ENCODE measurements at regions not wholly inside any gene's neighbourhood (a gene's known extent, or its start where the extent isn't known, plus 50 kb on each side); places are given as distances from the start of the nearest gene placed in this dataset.
"Not testable (repeated sequence)": the region's sequence is repeated elsewhere in the genome, so short reads cannot be mapped to it uniquely, and the experiment has no call there.

DNA sequence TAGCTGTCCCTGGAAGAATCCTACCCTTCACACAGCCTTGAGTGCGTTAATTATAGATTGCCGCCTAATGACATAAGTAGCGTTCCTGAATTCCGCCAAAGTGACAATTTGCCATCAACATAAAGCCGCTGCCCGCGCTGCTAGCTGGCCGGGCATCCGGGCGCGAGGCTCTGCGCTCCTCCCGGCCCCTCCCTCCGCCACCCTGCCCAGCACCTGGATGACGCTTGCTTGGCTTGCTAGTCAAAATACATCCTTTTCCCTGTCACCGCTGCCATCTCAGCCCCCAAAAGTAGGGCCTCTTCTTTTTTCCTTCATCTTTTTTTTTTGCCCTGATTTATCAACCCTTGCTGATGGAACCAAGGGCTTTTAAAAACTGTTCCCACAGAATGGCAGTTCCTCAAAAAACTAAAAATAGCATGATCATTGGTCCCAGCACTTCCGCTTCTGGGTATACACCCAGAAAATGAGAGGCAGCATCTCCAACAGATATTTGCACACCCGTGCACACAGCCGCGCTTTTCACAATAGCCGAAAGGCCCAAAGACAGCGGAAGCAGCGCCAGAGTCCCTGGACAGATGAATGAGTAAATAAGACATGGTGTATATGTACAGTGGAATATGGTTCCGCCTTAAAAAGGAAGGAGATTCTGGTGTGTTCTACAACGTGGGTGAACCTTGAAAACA is 235.2 kb downstream of the BCL11B start:
- FAIRE-seq, result no peak

- not testable (repeated sequence) for FAIRE-seq
These were observed 234.7 kb downstream of the BCL11B start for GRCh38 chr14:99037326-99037725.

DNA sequence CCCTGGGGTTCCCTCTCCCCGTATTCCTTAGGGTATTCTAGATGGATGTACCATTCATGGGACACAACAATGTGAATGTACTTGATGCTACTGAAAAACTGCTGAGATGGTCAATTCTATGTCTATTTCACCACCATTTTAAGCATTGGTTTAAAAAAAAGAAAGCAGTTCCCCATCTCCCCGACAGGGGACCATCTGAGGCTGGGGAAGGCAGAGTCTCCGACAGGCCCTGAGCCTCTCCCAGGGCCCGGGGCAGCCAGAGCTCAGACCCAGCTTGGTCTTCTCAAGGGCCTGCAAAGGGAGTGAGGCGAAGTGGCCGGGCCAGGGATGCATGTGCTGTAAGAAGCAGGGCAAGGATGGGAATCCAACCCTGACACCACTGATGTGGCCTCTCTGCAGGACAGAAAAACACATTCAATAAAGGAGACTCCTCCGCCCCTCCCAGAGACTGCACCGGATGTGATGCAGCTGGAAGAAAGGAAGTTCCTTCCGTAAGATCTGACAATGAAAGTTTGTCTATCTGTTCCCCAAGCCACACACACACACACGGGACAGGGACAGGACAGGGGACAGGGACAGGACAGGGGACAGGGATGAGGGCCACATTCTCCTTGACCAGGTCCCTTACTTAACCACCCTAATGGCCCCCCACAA is 234.1 kb downstream of the BCL11B start:
- no peak for FAIRE-seq

GRCh38 chr14:99038431-99038820 is 233.6 kb downstream of the BCL11B start:
- no peak for FAIRE-seq

DNA sequence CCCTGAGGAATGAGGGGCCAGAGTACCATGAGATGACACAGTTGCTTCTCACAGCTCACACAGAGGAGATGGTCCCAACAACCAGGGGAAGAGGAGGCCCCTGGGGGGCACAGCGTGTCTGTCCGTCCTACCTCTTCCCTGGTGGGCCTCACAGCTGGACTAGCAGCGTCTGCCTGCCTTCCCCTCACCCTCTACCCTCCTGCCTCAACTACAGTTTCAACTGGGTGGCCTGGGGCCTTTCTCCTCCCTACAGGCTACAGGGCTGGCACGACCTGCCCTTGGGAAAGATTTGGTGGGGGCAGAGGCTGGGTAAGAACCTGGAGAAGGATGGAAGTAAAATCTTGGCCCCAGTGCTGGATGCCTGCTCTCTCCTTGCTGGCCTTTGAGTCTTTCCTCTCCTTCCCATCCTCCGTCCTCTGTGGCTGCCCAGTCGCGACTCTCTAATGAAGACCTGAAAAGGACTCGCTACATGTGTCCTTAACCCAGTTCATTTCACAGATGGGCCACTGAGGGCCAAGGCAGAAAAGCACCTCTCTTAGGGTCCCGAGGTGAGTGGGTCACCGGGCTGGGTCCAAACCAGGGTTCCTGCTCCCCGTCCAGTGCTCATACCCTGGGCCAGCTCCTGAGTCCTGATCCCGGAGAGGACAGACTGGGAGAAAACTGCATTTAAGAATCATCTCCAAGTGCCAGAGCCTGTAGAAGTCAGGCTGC is 232.5 kb downstream of the BCL11B start:
- no peak for FAIRE-seq

- no peak for FAIRE-seq
These were observed 231.9 kb downstream of the BCL11B start for GRCh38 chr14:99040052-99040451.

GRCh38 chr14:99040711-99041110 is 231.3 kb downstream of the BCL11B start:
- no peak for FAIRE-seq

DNA sequence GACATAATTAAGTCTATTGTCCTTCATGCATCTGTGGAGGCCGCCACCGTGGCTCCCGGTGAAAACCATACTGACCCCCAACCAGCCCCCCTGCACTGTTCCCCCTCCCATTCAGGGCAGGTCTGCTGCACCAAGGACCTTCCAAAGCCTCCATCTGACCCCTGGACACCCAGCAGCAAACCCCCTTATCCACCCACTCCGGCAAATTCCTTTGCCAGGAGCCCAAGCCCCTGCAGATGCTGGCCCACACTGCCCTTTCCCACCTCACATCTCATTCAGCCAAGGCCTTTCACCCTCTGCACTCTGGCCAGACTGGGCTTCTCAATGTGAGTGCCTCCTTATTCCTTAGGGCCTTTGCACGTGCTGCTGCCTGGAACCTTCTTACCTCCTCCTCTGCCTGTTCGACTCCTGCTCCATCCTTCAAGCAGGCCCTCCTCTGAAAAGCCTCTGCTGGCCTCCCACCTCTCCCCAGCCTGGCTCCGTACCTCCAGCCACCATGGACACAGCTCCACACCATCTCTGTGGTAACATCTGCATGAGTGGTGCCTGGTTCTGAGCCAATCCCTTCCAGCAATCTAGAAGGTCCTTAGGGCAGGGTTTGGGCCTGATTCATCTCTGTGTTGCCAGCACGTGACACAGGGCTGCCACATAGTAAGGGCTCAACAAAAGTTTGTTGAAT is 230.7 kb downstream of the BCL11B start:
- no peak for FAIRE-seq

DNA sequence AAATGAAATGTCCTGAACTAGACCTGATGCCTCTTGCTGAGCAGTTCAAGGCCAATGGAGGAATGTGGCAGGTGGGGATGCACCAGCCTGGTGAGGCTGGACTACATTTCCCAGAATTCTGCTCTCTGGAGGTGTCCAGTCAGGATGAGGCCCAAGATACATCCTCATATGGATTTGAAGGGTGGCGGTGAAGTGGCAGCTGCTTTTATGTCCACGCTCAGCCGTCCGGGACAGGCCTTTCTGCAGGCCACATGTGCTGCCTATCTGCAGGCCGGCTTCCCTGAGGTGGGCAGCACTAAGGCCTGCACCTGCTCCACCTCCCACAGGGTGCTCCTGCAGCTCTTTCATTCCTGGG is 230.2 kb downstream of the BCL11B start:
- no peak for FAIRE-seq

DNA sequence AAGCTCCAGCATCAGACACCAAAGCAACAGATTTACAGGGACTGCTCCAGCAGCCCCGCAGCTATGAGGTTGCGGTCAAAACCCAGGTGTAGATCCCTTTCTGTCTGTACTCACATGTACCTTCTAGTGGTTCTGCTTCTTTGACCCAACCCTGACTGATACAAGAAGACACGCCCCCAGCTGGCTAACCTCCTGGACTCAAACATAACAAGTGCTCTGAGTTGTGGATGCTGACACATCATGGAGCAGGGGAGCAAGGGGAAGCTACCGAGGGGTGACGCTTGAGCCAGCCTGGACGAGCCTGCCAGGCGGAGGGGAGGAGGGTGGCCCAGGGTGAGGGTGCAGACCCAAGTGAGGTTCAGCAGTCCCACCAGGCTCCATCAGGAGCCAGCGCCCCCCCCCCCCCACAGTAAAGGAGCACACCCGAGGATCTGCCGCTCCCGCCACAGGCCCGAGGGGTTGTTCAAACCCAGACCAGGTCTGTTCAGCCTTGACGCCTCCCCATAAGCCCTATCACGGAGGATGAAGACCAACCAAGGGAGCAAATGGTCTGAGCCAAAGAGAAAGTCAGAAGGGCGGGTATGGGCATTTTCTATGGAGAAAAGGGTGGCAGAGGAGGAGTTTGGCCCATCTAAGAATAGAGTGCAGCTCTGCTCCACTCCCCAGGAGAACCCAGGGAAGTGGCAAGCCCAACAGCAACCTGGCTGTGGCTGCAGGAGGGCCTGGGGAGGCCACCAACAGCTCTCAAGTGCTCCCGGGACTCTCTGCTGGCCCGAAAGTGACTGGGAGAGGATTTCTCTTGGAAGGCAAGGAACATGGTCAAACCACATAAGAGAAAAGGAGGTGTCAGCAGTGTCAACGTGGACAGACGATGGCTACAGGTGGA is 229.4 kb downstream of the BCL11B start:
- FAIRE-seq, result no peak

- no peak for FAIRE-seq
These were observed 228.8 kb downstream of the BCL11B start for GRCh38 chr14:99043267-99043615.

DNA sequence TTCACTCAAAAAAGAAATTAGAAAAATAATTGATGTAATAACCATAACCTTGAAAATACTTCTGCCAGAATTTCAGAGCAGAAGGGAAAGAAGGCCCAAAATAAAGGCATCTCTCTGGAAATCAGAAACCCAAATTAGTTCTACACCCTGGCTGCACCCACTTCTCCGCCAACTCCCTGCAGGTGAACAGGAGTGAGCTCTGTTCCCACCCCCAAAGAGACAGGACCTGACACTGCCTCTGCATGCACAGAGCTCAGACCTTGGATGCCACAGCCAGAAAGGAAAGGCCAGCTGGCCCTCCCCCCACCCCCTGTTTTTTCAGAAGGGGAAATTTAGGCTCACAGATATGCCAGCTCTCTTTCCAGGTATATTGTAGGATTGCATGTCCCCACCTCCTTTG is 228.2 kb downstream of the BCL11B start:
- no peak for FAIRE-seq

DNA sequence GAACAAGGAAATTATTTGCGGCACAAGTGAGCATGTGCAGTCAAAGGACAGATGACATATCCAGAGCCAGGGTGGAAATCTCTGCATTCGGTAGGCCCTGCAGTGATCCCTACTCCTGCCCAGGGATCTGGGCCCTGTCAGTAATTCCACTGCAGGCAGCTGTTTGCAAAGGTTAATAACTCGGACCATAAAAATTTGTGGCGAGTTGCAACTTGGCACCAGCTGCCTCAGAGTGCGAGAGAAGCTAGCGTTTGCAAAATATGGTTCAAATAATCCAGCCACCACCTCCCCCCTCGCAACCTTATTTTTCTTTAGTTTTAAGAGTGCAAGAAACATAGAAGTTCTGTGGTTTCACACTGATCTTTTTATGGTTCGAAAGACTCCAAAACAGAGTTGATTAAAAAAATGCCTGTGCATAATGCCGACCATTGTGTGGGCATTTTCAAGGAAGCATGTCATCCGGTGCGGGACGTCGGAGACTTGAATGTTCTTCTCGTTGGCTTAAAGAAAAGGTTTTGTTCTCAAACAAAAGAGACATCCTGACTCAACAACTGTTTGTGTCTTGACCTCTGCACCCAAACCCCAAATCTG is 224.5 kb downstream of the BCL11B start:
- FAIRE-seq, result no peak

GRCh38 chr14:99050309-99050708 is 221.7 kb downstream of the BCL11B start:
- no peak for FAIRE-seq

DNA sequence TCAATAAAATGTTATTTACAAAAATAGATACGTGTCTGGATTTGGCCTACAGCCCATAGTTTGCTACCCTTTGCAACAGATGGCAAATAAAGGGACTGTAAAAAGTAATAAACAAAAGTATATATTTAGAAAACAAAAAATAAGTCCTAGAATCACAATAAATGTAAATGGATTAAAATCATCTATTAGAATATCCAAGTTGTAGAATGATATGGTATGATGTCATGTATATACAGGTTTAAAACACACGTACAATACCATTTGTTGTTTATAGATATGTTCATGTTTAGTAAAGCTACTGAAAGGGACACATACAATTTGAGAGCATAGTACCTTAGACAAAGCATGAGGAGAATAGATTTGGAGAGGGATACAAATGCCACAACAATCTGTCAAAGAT is 219.5 kb downstream of the BCL11B start:
- no peak for FAIRE-seq

GRCh38 chr14:99055019-99055418 is 217.0 kb downstream of the BCL11B start:
- no peak for FAIRE-seq

DNA sequence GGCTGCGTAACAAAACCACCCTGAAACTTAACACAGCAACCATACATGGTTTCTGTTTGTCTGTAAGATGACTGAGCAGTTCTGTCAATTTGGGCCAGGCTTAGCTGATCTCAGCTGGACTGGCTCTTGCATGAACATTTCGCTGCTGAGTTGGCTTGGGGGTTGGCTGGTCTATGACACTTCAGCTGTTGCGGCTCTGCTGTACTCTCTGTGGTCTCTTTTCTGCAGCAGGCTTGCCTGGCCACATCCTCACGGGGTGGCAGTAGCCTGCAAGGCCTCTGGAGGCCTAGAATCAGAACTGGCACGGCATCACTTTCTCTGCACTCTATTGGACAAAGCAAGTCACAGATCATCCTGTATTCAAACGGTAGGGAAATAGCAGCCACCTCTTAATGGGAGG is 216.2 kb downstream of the BCL11B start:
- no peak for FAIRE-seq

- FAIRE-seq, result no peak
These were observed 214.4 kb downstream of the BCL11B start for GRCh38 chr14:99057576-99058083.

GRCh38 chr14:99058542-99058941 is 213.5 kb downstream of the BCL11B start:
- no peak for FAIRE-seq

DNA sequence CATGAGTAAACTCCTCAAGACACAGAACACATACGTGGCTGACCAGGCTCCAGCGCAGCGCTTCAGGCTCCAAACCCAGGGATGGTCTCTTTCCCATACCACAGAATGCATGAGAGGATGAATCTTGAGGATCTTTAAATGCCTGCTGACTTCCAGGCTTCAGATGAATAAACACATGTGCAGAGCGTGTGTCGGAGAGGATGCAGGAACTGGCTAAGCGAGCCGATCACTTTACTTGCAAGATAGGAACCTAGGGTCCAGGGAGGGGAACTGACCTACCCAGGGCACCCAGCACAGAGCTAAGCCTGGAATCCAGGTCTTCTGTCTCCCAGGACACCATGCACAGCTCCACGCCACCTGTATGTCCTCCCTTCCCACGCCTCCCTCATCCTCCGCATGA is 209.8 kb downstream of the BCL11B start:
- no peak for FAIRE-seq

DNA sequence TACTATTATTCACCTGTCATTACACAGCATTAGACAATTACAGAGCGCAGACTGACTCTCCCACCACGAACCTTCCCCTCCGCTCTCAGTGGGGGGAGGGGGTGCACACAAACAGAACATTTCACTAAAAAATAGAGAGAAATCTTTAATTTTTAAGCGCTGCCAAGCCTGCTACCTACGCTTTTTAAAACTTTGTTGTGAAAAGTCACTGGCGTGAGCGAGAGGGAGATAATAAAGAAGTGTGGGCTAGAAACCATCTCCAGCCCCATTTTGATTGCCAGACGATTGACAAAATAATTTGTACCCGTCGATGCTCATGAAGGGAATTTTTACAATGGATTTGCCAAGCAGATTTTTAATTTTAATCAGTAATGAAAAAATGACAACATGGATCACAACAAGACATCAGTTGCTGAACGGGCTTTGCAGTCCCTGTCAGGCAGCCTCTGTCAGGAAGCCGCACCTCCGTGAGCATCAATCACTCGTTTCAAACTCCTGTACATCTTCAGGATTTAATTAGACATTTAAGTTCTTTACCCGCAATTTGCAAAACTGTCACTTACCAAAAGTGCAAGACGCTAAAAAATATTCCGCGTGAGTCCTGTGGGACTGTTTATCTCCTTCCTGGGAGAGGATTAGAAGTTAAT is 209.1 kb downstream of the BCL11B start:
- no peak for FAIRE-seq

Measured in G401.6 (cell line).